Peyer's patch (tissue), 4 donors: ENCODE measurements at regions not wholly inside any gene's neighbourhood (a gene's known extent, or its start where the extent isn't known, plus 50 kb on each side); places are given as distances from the start of the nearest gene placed in this dataset.
"Not testable (repeated sequence)": the region's sequence is repeated elsewhere in the genome, so short reads cannot be mapped to it uniquely, and the experiment has no call there.

Experiments used
- DNase-seq, 3 donors: peaks; one replicate each; pipeline ENCODE4 v3.0.0-alpha.2; 2017 to 2019
- H3K27ac ChIP-seq, 4 donors: fragments of 200-600 bp; sonication (generic); one replicate each; pipeline ENCODE4 v1.5.1; 2016 to 2019
- H3K27me3 ChIP-seq, 2 donors: fragments of 200-600 bp; sonication (generic); one replicate each; pipeline ENCODE4 v1.5.1; 2019
- H3K36me3 ChIP-seq, 3 donors: fragments of 200-600 bp; sonication (generic); one replicate each; pipeline ENCODE4 v1.5.1; 2016 to 2019
- H3K4me1 ChIP-seq, 4 donors: fragments of 200-600 bp; sonication (generic); one replicate each; pipeline ENCODE4 v1.5.1; 2016 to 2019
- H3K4me3 ChIP-seq, 4 donors: fragments of 200-600 bp; sonication (generic); 1 replicate in 3 of 4; 2 replicates in 1 of 4; pipeline ENCODE4 v1.5.1; 2016 to 2019; ENCODE audit warnings: mild to moderate bottlenecking in 1 of 4
- H3K9me3 ChIP-seq, 4 donors: fragments of 200-600 bp; sonication (generic); one replicate each; pipeline ENCODE4 v1.5.1; 2016 to 2019; ENCODE audit warnings: mild to moderate bottlenecking in 1 of 4
- CTCF ChIP-seq, 6 experiments: fragments of 450-650 bp in 4 of 6; fragments of 200-600 bp in 2 of 6; sonication (generic) in 1 of 6; IDR thresholded peaks; one replicate each; pipeline ENCODE4 v1.5.1; 2017 to 2019; ENCODE audit warnings: antibody characterized with exemption in 6 of 6, mild to moderate bottlenecking in 3 of 6, moderate library complexity in 1 of 6
- POLR2A ChIP-seq, 2 donors: fragments of 450-650 bp; IDR thresholded peaks; one replicate each; pipeline ENCODE4 v1.5.1; 2017; ENCODE audit warnings: antibody characterized with exemption in 2 of 2, mild to moderate bottlenecking in 2 of 2, moderate library complexity in 2 of 2

- TF ChIP-seq POLR2A (IDR thresholded peaks at IDR 0.05): no peak
- TF ChIP-seq CTCF (IDR thresholded peaks at IDR 0.05): no peak
- no peaks in the 10 kb centered on the region for H3K27me3 ChIP-seq
- H3K4me1 ChIP-seq: no peaks in the 10 kb centered on the region
- no peak overlapping the region for H3K27ac ChIP-seq
- no peak for DNase-seq
- no peaks in the 10 kb centered on the region for H3K36me3 ChIP-seq
- no peaks in the 10 kb centered on the region for H3K9me3 ChIP-seq
- H3K4me3 ChIP-seq: no peak overlapping the region
Observed at GRCh38 chr1:5119366-5120234, 465.2 kb downstream of the AJAP1 start.

- not testable (repeated sequence) for H3K27me3 ChIP-seq, H3K36me3 ChIP-seq, H3K27ac ChIP-seq, H3K9me3 ChIP-seq, DNase-seq, H3K4me3 ChIP-seq, H3K4me1 ChIP-seq
Observed at GRCh38 chr1:5118771-5119170, 464.4 kb downstream of the AJAP1 start.

DNA sequence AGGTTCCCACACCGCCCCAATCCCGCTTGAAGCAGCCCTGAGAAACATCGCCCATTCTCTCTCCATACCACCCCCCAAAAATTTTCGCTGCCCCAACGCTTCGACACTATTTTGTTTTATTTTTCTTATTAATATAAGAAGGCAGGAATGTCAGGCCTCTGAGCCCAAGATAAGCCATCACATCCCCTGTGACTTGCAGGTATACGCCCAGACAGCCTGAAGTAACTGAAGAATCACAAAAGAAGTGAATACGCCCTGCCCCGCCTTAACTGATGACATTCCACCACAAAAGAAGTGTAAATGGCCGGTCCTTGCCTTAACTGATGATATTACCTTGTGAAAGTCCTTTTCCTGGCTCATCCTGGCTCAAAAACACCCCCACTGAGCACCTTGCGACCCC lies 463.9 kb downstream of the AJAP1 start:
- H3K36me3 ChIP-seq, H3K27me3 ChIP-seq, H3K9me3 ChIP-seq, H3K27ac ChIP-seq, H3K4me1 ChIP-seq, DNase-seq, H3K4me3 ChIP-seq: not testable (repeated sequence)

- Histone ChIP-seq H3K27ac (no peak overlapping the region), H3K4me3 (no peak overlapping the region), H3K36me3 (no peaks in the 10 kb centered on the region), H3K4me1 (no peaks in the 10 kb centered on the region), H3K27me3 (no peaks in the 10 kb centered on the region), H3K9me3 (no peaks in the 10 kb centered on the region)
- TF ChIP-seq CTCF (IDR thresholded peaks at IDR 0.05) (no peak), POLR2A (IDR thresholded peaks at IDR 0.05) (no peak)
- no peak for DNase-seq
Observed at GRCh38 chr1:5111581-5111980, 457.2 kb downstream of the AJAP1 start.

DNA sequence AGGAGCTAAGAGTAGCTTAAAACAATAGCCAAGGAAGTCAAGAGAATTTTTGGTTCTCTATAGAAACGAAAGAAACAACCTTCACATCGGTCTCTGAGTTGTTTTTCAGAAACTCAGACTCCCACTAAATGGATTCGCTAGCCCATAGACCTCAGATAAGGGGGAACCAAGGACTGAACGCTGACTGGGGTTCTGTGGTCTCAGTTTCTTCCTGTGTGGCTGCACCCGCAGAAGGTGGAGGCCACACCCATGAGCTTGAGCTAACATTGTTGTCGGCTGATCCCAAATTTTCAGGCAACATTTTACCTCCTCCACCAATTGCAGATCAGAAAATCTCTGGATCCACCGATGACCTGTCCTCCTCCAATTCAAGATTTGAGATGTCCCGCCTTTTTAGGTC lies 456.1 kb downstream of the AJAP1 start:
- Histone ChIP-seq H3K36me3 (no peaks in the 10 kb centered on the region), H3K27me3 (no peaks in the 10 kb centered on the region), H3K27ac (no peak overlapping the region), H3K4me3 (no peak overlapping the region), H3K9me3 (no peaks in the 10 kb centered on the region), H3K4me1 (no peaks in the 10 kb centered on the region)
- TF ChIP-seq POLR2A (IDR thresholded peaks at IDR 0.05) (no peak), CTCF (IDR thresholded peaks at IDR 0.05) (no peak)
- no peak for DNase-seq

GRCh38 chr1:5109633-5110032 lies 455.2 kb downstream of the AJAP1 start:
- DNase-seq: no peak
- Histone ChIP-seq H3K36me3 (no peaks in the 10 kb centered on the region), H3K27ac (no peak overlapping the region), H3K4me1 (no peaks in the 10 kb centered on the region), H3K4me3 (no peak overlapping the region), H3K27me3 (no peaks in the 10 kb centered on the region), H3K9me3 (no peaks in the 10 kb centered on the region)
- TF ChIP-seq POLR2A (IDR thresholded peaks at IDR 0.05) (no peak), CTCF (IDR thresholded peaks at IDR 0.05) (no peak)

- TF ChIP-seq CTCF (IDR thresholded peaks at IDR 0.05): no peak
- no peak for TF ChIP-seq POLR2A (IDR thresholded peaks at IDR 0.05)
- Histone ChIP-seq H3K27me3 (no peaks in the 10 kb centered on the region), H3K4me3 (no peak overlapping the region), H3K27ac (no peak overlapping the region), H3K9me3 (no peaks in the 10 kb centered on the region), H3K4me1 (no peaks in the 10 kb centered on the region), H3K36me3 (no peaks in the 10 kb centered on the region)
- DNase-seq: no peak
Observed at GRCh38 chr1:5108740-5109139, 454.3 kb downstream of the AJAP1 start.
